ENCODE measurements at regions not wholly inside any gene's neighbourhood (a gene's known extent, or its start where the extent isn't known, plus 50 kb on each side); places are given as distances from the start of the nearest gene placed in this dataset.

- TF ChIP-seq ATF3 (CRISPR knock-in tag; conservative IDR thresholded peaks at IDR 0.05) (no peak), CTCF (IDR thresholded peaks at IDR 0.05) (no peak)
Observed at GRCh38 chr11:127711748-127712147, 711.2 kb upstream of the KIRREL3 start.

All from WTC11 (cell line).